Fibroblast of lung (primary cell): ENCODE measurements at regions not wholly inside any gene's neighbourhood (a gene's known extent, or its start where the extent isn't known, plus 50 kb on each side); places are given as distances from the start of the nearest gene placed in this dataset.

Source experiments
- DNase-seq, 2 donors: peaks; one replicate each; pipeline versions ENCODE4 v3.0.0 to v3.0.0-alpha.2; 2010; ENCODE audit warnings: low read depth in 2 of 2
- H2AFZ ChIP-seq: 2 replicates; pipeline ENCODE4 v1.5.1; 2012; ENCODE audit warnings: low read length, control low read depth, inconsistent platforms
- H3K27ac ChIP-seq: 2 replicates; pipeline ENCODE4 v1.5.1; 2011; ENCODE audit warnings: low read length, control low read depth; ENCODE audit not compliant: insufficient read depth
- H3K27me3 ChIP-seq: 2 replicates; pipeline ENCODE4 v1.5.1; 2011; ENCODE audit warnings: mild to moderate bottlenecking, low read length; ENCODE audit not compliant: control insufficient read depth, insufficient read depth
- H3K36me3 ChIP-seq: 2 replicates; pipeline ENCODE4 v1.5.1; 2011; ENCODE audit warnings: low read length; ENCODE audit not compliant: control insufficient read depth, insufficient read depth
- H3K4me1 ChIP-seq: 2 replicates; pipeline ENCODE4 v1.5.1; 2011; ENCODE audit warnings: low read length; ENCODE audit not compliant: control insufficient read depth, insufficient read depth; ENCODE audit errors: extremely low read depth
- H3K4me2 ChIP-seq: 2 replicates; pipeline ENCODE4 v1.5.1; 2011; ENCODE audit warnings: low read length, control low read depth; ENCODE audit not compliant: insufficient read depth; ENCODE audit errors: extremely low read depth
- H3K4me3 ChIP-seq, 4 experiments: fragments of 200-600 bp in 1 of 4; sonication (generic) in 1 of 4; replicated peaks in 1 of 4; 2 replicates each; pipeline ENCODE4 v1.5.1; 2011 to 2016; ENCODE audit warnings: low read length in 4 of 4, low read depth in 3 of 4, mild to moderate bottlenecking in 3 of 4, control low read depth in 2 of 4, inconsistent platforms in 1 of 4, mixed read lengths in 1 of 4; ENCODE audit not compliant: insufficient read depth in 1 of 4; ENCODE audit errors: control extremely low read depth in 1 of 4
- H3K79me2 ChIP-seq: 2 replicates; pipeline ENCODE4 v1.5.1; 2012; ENCODE audit warnings: mild to moderate bottlenecking, low read length, inconsistent platforms; ENCODE audit not compliant: control insufficient read depth, insufficient read depth
- H3K9ac ChIP-seq: 2 replicates; pipeline ENCODE4 v1.5.1; 2011; ENCODE audit warnings: mild to moderate bottlenecking, low read length, control low read depth; ENCODE audit not compliant: insufficient read depth
- H3K9me3 ChIP-seq: 2 replicates; pipeline ENCODE4 v1.5.1; 2012; ENCODE audit warnings: low read depth, low read length; ENCODE audit not compliant: control insufficient read depth, insufficient read depth
- H4K20me1 ChIP-seq: 2 replicates; pipeline ENCODE4 v1.5.1; 2011; ENCODE audit warnings: low read length; ENCODE audit not compliant: control insufficient read depth, insufficient read depth; ENCODE audit errors: extremely low read depth
- EZH2 ChIP-seq: IDR thresholded peaks from 2 replicates; pipeline ENCODE4 v1.5.1; 2012; ENCODE audit warnings: low read length, control low read depth, mild to moderate bottlenecking; ENCODE audit errors: missing control alignments
- TF ChIP-seq, protein P1 (sequence below), 2 donors: IDR thresholded peaks in 1 of 2; conservative IDR thresholded peaks in 1 of 2; 1 replicate in 1 of 2; 2 replicates in 1 of 2; pipeline ENCODE4 v1.5.1; 2011 to 2012; ENCODE audit warnings: low read length in 2 of 2, control low read depth in 1 of 2, inconsistent platforms in 1 of 2, low read depth in 1 of 2, mild to moderate bottlenecking in 1 of 2

DNA sequence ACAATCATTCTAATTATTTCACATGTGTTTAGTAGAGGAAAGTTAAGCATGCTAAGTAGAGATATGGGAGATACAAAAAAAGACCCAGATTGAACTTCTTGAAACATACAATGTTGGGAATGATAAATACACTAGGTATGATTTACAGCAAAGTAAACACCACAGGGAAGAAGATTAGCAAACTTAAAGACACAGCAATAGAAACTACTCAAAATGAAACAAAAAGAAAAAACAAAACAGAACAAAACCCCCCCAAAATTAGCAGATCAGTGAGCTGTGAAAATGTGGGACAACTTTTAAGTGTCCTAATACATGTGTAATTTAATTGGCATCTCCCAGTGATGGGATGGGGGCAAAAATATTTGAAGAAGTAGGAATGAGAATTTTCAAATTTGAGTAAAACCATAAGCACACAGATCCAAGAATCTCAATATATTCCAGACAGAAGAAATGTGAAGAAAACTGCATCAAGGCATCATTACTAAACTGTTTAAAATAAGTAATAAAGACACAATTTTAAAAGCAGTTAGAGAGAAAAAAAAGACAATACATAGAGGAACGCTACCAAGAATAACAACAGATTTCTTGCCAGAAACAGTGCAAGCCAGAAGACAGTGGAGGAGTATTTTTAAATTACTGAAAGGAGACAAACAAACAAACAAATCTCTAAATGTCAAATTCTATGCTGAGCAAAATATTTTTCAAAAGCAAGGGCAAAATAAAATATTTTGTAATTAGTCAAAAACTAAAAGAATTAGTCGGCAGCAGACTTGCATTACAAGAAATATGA is 473.7 kb downstream of the QKI start:
- Histone ChIP-seq H3K9ac (no peak overlapping the region), H3K79me2 (no peaks in the 10 kb centered on the region), H3K36me3 (no peaks in the 10 kb centered on the region), H3K27ac (no peak overlapping the region), H2AFZ (no peak overlapping the region), H3K4me2 (no peak overlapping the region), H3K9me3 (no peaks in the 10 kb centered on the region), H3K27me3 (no peaks in the 10 kb centered on the region), H4K20me1 (no peaks in the 10 kb centered on the region), H3K4me1 (no peaks in the 10 kb centered on the region), H3K4me3 (no peak overlapping the region)
- TF ChIP-seq, protein P1, sequence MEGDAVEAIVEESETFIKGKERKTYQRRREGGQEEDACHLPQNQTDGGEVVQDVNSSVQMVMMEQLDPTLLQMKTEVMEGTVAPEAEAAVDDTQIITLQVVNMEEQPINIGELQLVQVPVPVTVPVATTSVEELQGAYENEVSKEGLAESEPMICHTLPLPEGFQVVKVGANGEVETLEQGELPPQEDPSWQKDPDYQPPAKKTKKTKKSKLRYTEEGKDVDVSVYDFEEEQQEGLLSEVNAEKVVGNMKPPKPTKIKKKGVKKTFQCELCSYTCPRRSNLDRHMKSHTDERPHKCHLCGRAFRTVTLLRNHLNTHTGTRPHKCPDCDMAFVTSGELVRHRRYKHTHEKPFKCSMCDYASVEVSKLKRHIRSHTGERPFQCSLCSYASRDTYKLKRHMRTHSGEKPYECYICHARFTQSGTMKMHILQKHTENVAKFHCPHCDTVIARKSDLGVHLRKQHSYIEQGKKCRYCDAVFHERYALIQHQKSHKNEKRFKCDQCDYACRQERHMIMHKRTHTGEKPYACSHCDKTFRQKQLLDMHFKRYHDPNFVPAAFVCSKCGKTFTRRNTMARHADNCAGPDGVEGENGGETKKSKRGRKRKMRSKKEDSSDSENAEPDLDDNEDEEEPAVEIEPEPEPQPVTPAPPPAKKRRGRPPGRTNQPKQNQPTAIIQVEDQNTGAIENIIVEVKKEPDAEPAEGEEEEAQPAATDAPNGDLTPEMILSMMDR (conservative IDR thresholded peaks at IDR 0.05 in 1 of 2, IDR thresholded peaks at IDR 0.05 in 1 of 2; ENCODE audit: low read depth in 1 of 2, low read length in 2 of 2) = no peak
- TF ChIP-seq EZH2 = no peak
- no peak for DNase-seq

DNA sequence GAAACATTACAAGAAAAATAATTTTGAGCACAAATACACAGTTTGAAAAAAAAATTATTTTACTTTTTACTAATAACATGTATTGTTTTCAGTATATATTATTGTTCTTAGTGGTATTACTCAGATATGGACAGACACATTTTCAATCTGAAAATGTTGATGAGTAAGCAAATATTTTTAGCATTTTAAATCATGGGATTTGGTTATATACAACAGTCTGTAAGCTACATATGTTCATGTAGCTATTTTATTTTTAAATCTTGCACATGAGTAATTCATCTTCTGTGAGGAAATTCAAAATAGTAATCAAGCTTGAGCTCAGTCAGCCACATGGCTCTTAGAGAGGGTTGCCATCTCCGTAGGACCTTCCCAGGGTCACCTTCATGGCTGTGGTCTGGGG is 471.9 kb downstream of the QKI start:
- Histone ChIP-seq H2AFZ (no peak overlapping the region), H3K27me3 (no peaks in the 10 kb centered on the region), H3K4me2 (no peak overlapping the region), H3K4me3 (no peak overlapping the region), H3K4me1 (no peaks in the 10 kb centered on the region), H3K79me2 (no peaks in the 10 kb centered on the region), H3K9me3 (no peaks in the 10 kb centered on the region), H4K20me1 (no peaks in the 10 kb centered on the region), H3K27ac (no peak overlapping the region), H3K36me3 (no peaks in the 10 kb centered on the region), H3K9ac (no peak overlapping the region)
- no peak for TF ChIP-seq EZH2
- TF ChIP-seq, protein P1 (conservative IDR thresholded peaks at IDR 0.05 in 1 of 2, IDR thresholded peaks at IDR 0.05 in 1 of 2; ENCODE audit: low read depth in 1 of 2, low read length in 2 of 2) = no peak
- DNase-seq = no peak

DNA sequence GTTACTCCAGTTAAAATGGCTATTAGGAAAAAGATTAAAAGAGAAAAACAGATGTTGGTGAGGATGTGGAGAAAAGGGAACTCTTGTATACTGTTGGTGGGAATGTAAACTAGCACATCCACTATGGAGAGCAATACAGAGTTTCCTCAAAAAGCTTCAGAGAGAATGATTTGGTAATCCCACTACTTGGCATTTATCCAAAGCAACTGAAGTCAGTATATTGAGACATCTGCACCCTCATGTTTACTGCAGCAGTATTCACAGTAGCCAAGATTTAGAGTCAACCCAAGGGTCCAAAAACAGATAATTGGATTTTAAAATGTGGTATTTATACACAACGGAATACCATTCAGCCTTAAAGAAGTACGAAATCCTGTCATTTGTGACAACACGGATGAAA is 469.5 kb downstream of the QKI start:
- H3K9me3 ChIP-seq = no peaks in the 10 kb centered on the region
- H3K9ac ChIP-seq = no peak overlapping the region
- no peaks in the 10 kb centered on the region for H4K20me1 ChIP-seq
- H3K36me3 ChIP-seq = no peaks in the 10 kb centered on the region
- TF ChIP-seq, protein P1 (conservative IDR thresholded peaks at IDR 0.05 in 1 of 2, IDR thresholded peaks at IDR 0.05 in 1 of 2; ENCODE audit: low read depth in 1 of 2, low read length in 2 of 2) = no peak
- TF ChIP-seq EZH2 = no peak
- H3K4me3 ChIP-seq = no peak overlapping the region
- no peak overlapping the region for H3K27ac ChIP-seq
- DNase-seq = peak in 1 of 2 donors; percentile 65
- no peaks in the 10 kb centered on the region for H3K4me1 ChIP-seq
- H2AFZ ChIP-seq = no peak overlapping the region
- no peaks in the 10 kb centered on the region for H3K27me3 ChIP-seq
- H3K4me2 ChIP-seq = no peak overlapping the region
- H3K79me2 ChIP-seq = no peaks in the 10 kb centered on the region
